T-helper 2 cell (primary cell): ENCODE measurements at regions not wholly inside any gene's neighbourhood (a gene's known extent, or its start where the extent isn't known, plus 50 kb on each side); places are given as distances from the start of the nearest gene placed in this dataset.

Source experiments
- DNase-seq, 5 experiments: peaks; one replicate each; pipeline versions ENCODE4 v3.0.0 to v3.0.0-alpha.2; 2012 to 2022

DNA sequence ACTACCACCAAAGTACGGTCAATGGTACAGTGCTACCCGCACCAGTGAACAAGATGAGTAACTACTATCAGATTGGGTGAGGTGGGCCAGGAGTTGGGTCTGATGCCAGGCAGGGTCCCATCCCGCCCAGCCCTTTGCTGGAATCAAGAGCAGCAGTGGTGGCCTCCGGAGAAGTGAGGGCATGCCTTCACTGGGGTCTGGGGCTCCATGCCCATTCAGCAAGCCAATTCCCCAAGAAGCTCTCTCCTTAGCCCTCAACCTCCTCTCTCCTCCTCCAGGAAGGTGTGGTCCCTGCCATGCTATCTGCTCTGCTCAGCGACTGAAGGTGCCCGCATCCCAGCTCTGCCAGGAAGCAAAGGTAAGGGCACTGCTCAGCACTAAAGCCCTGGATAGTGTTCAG is 62.7 kb upstream of the CPLX2 start:
- no peak for DNase-seq

DNA sequence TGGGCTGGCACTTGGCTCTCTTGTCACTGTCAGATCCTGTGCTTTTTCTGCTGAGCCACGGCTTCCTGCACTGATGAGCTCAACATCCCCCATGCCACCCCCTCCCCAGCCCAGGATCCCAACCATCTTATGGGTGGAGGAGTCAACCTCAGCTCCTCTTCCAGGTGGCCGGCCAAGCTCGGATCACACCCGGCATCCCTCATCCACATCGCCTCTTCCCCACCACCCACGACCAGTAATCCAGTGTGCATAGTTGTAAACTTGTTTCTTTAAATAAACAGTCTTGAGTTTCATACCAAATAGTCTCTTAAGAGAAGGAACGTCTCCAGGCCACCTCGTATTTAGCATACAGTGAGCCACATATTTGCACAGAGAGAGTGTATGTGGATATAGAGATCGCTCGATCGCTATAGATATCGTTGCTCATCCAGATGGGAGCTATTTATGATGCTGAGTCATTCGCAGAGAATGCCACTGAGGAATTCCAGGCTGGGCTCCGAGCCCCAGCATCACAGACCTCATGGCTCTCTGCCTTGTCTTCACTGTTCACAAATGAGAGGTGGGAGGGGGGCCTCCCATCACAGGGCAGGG is 61.8 kb upstream of the CPLX2 start:
- DNase-seq = no peak

DNA sequence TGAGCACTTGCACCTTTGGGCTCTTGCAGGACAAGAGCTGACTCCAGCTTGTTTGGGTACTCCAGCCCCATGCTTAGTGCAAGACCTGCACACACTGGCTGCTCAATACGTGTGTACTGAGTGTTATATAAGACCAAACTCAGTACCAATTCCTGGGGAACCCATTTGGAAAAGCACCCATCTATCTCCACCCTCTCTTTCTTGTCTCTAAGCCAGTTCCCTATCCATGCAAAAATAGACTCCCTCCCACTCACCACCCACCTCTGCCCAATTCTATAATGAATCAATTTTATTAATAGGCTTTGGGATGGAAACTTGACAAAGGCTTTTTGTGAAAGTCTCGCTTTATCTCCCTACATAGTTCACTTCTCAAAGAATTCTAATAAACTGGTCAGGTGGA is 60.9 kb upstream of the CPLX2 start:
- no peak for DNase-seq

DNA sequence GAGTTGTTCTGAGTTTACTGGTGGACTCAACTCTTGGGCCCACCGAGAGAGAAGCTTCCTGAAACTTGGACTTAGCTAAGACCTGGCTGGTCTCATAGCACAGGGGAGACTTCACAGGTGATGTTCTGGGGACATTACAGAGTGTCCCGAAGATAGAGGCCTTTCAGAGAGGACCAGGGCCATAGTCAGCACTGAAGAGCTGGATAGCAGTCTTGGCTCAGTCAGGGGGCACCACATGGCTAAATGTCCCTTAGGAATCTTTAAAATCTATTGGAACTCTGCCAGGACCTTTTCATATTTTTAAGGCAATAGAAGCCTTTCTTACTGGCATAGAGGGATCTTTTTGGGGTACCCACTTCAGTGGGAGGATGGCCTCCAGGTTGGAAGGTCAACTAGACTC is 59.8 kb upstream of the CPLX2 start:
- no peak for DNase-seq

DNA sequence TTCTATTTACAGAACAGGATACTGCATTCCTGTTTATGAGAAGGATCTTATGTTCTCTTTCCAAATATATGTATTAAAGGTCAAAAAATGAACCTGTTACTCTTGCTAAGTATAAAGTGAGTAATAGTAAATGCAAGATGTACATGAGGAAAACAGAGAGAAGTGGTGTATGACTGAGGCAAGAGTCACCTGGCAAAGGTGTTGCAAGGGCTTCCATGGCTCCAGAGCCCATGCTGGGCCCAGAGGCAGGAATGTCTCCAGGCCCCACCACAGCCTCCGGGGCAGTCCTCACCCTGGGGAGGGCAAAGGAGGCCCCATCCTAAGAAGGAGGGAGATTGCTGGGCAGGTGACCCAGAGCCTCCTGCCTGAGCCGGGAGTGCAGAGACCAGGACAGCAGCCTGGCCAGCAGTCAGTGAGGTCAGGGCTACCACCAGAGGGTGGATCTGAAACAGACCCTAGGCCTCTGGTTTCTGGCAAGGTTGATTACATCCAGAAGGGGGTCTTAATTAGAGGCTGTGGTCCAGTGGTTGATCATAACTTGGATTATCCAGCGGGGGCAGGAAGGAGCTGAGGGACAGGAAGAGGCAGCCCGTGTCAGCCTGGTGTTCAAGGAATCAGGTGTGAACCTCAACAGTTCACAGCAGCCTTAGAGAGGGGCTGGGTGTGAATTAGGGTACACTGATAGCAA is 57.3 kb upstream of the CPLX2 start:
- DNase-seq = no peak

DNA sequence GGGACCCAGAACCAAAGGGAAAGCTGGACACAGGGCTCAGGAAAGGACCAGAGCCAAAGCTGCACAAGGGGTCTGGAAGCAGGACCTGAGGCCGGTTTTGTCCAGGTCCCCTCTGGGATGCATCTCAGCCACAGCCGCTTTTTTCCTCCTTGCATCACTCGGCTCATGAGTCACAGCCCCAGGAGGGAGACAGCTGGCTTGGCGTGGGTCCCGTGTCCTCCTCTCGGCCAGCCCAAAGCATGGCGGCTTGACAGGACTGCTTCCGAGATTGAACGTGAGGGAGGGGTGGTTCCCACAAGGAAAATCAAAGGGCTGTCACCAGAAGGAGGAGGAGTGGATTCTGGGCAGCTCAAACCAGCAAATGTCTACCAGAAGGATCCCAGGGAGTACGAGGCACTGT is 56.7 kb upstream of the CPLX2 start:
- no peak for DNase-seq

DNA sequence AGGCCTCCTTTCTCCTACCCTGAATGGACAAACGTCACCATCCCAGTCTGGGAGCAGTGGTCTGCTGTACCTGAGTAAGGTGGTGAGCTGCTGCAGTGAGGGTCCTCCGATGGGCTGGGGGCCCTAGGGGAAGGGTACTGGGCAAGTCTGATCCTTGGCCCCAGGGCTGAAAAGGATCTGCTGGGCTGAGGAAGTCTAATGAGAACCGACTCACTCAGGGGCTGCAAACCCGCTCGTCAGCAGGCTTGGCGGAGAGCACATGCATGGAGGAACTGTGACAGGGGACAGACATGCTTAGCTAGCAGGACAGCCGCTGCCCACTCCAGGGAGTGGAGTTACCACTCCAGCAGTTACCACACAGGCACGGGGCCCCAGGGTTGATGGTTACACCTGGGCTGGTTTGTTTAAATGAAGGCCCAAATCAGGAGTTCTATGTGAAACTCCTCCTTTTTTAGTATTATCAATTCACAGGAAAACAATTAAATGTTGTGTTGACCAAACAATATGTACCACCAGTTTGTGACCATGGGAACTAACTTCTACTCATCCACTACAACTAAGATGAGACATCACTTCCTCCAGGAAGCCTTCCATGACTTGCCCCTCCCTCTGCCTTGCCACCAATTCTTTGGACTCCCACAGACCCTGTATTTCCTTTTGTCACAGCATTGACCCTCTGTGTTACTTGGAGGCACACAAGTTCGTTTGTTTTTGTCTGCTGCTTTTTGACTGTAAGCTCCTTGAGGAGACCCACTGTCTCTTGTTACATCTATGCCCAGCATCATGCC is 56.1 kb upstream of the CPLX2 start:
- DNase-seq = no peak

DNA sequence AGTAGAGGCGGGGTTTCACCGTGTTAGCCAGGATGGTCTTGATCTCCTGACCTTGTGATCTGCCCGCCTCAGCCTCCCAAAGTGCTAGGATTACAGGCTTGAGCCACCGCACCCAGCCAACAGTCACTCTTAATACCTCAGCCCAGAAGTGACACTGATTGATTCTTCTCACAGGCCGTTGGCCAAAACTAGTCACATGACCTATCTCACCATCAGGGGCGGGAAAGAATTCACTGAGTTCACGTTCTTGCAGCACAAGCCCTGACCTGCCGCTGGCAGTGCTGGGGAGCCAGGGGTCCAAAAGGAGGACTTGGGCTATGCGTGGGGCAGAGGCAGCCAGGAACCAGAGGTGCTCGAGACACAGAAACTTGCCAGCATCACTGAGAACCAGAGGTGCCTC is 55.0 kb upstream of the CPLX2 start:
- DNase-seq = no peak

DNA sequence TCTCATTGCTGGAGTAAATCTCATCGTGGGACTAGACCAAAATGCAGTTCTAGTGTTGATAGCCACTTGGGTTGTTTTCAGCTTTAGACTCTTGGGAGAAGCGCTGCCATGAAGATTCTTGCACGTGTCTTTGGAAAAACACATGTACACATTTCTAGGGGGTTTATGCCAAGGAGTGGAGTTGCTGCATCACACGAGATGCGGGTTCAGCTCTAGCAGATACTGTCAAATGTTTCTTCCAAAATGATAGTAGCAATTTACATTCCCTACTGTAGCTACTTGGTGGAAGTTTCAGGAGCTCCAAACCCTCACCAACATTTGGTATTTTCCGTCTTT is 52.3 kb upstream of the CPLX2 start:
- DNase-seq = no peak

DNA sequence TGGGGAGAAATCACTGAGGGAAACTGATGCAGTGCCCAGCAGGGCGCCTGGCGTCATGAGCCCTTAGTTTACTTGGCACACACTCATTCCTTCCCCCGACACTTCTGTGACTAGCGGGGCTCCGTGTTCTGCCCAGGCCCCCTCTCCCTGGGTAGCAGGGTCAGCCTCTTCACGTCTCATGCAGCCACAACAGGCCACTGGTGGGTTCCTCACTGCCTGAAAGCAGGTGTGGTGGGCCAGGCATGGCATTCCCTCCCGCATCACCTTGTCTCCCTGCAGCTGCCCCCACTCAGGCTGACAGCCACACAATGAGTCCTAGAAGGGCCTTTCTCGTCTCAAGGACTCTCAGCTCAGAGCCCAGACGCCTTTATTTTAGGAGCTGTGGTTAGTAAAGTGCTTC is 51.1 kb upstream of the CPLX2 start:
- no peak for DNase-seq
